Spleen (tissue), 11 donors: ENCODE measurements at regions not wholly inside any gene's neighbourhood (a gene's known extent, or its start where the extent isn't known, plus 50 kb on each side); places are given as distances from the start of the nearest gene placed in this dataset.

Experiments
- DNase-seq: peaks from one replicate; pipeline ENCODE4 v3.0.0-alpha.2; 2020
- H3K27ac ChIP-seq, 8 donors: fragments of 200-600 bp; sonication (generic) in 7 of 8; 1 replicate in 4 of 8; 2 replicates in 4 of 8; pipeline versions ENCODE4 v1.5.0 to v1.8.0; 2016 to 2021; ENCODE audit warnings: inconsistent platforms in 4 of 8, mild to moderate bottlenecking in 4 of 8, moderate library complexity in 1 of 8
- H3K27me3 ChIP-seq, 7 donors: fragments of 200-600 bp; sonication (generic) in 6 of 7; replicated peaks in 1 of 7; 1 replicate in 4 of 7; 2 replicates in 3 of 7; pipeline versions ENCODE4 v1.5.0 to v1.8.0; 2016 to 2021; ENCODE audit warnings: inconsistent platforms in 3 of 7, mild to moderate bottlenecking in 1 of 7
- H3K36me3 ChIP-seq, 6 donors: fragments of 200-600 bp; sonication (generic) in 5 of 6; 1 replicate in 4 of 6; 2 replicates in 2 of 6; pipeline versions ENCODE4 v1.5.0 to v1.8.0; 2016 to 2021; ENCODE audit warnings: inconsistent platforms in 2 of 6
- H3K4me1 ChIP-seq, 6 donors: fragments of 200-600 bp; sonication (generic) in 5 of 6; 1 replicate in 3 of 6; 2 replicates in 3 of 6; pipeline versions ENCODE4 v1.5.0 to v1.8.0; 2016 to 2021; ENCODE audit warnings: inconsistent platforms in 3 of 6
- H3K4me3 ChIP-seq, 8 donors: fragments of 200-600 bp; sonication (generic) in 7 of 8; 1 replicate in 4 of 8; 2 replicates in 4 of 8; pipeline versions ENCODE4 v1.5.0 to v1.8.0; 2016 to 2021; ENCODE audit warnings: inconsistent platforms in 4 of 8, mild to moderate bottlenecking in 4 of 8, moderate library complexity in 2 of 8
- H3K9me3 ChIP-seq, 8 donors: fragments of 200-600 bp; sonication (generic) in 7 of 8; 1 replicate in 4 of 8; 2 replicates in 4 of 8; pipeline versions ENCODE4 v1.5.0 to v1.8.0; 2016 to 2021; ENCODE audit warnings: inconsistent platforms in 4 of 8
- CTCF ChIP-seq, 11 experiments: fragments of 200-600 bp in 7 of 11; fragments of 450-650 bp in 4 of 11; sonication (generic) in 4 of 11; IDR thresholded peaks in 8 of 11; conservative IDR thresholded peaks in 3 of 11; 1 replicate in 7 of 11; 2 replicates in 4 of 11; pipeline versions ENCODE4 v1.4.0 to v1.8.0; 2016 to 2021; ENCODE audit warnings: antibody characterized with exemption in 11 of 11, inconsistent platforms in 4 of 11, mild to moderate bottlenecking in 1 of 11
- POLR2A ChIP-seq, 3 donors: fragments of 450-650 bp; IDR thresholded peaks; one replicate each; pipeline ENCODE4 v1.5.1; 2017; ENCODE audit warnings: antibody characterized with exemption in 3 of 3, mild to moderate bottlenecking in 1 of 3
- POLR2AphosphoS5 ChIP-seq, 3 donors: sonication (generic); formaldehyde crosslinking; IDR thresholded peaks; one replicate each; pipeline ENCODE4 v1.5.1; 2017; ENCODE audit warnings: antibody characterized with exemption in 3 of 3
- WGBS, 5 donors: extraction: QIAGEN DNeasy Blood & Tissue Kit in 3 of 5; methylation state at CpG; one replicate each; pipeline versions ENCODE4 v1.1.5 to v1.1.7; 2013 to 2018; 5-methylcytosine and 5-hydroxymethylcytosine counted together
- intact Hi-C: fragments of 100-400 bp; cut with DNase I; formaldehyde crosslinking; loops from one replicate; pipeline ENCODE4 v1.15.0; 2023; ENCODE audit warnings: low total_unique reads
- donor health status: healthy with polysubstance abuse.
- donor health status: DM: no; HTN: no; CAD: no; lungs with moderate emphysema.
- donor health status: DM: no; HTN: no; CAD: no.
- donor health status: Bipolar disorder and iron deficiency.
- donor health status: healthy.
- donor health status: DM: no; HTN: no; CAD: no.
- donor health status: DM: yes; HTN: yes; CAD: no.

GRCh38 chr11:87392665-87393064 is 354.9 kb downstream of the TMEM135 start:
- intact Hi-C loops = no loop called here
- no peaks in the 10 kb centered on the region for H3K4me1 ChIP-seq
- no peak overlapping the region for H3K4me3 ChIP-seq
- peaks cover 0 to 5% (median 0%) of the 10 kb centered on the region in 8 donors for H3K9me3 ChIP-seq
- no peak for DNase-seq
- no peak for TF ChIP-seq CTCF (IDR thresholded peaks at IDR 0.05 in 8 of 11, conservative IDR thresholded peaks at IDR 0.05 in 3 of 11)
- TF ChIP-seq POLR2AphosphoS5 (IDR thresholded peaks at IDR 0.05) = no peak
- no peak for TF ChIP-seq POLR2A (IDR thresholded peaks at IDR 0.05)
- H3K27ac ChIP-seq = no peak overlapping the region
- H3K36me3 ChIP-seq = no peaks in the 10 kb centered on the region
- H3K27me3 ChIP-seq = no peaks in the 10 kb centered on the region

- Histone ChIP-seq H3K27me3 (no peaks in the 10 kb centered on the region), H3K36me3 (no peaks in the 10 kb centered on the region), H3K4me3 (no peak overlapping the region), H3K27ac (no peak overlapping the region), H3K4me1 (no peaks in the 10 kb centered on the region), H3K9me3 (peaks cover 0 to 11% (median 1%) of the 10 kb centered on the region in 8 donors)
- WGBS, 5 donors = 56 to 87% (median 78%) methylated on average over 3 of the region's 3 CpGs
- no peak for DNase-seq
- intact Hi-C loops = no loop called here
- TF ChIP-seq CTCF (IDR thresholded peaks at IDR 0.05 in 8 of 11, conservative IDR thresholded peaks at IDR 0.05 in 3 of 11) = no peak
- TF ChIP-seq POLR2A (IDR thresholded peaks at IDR 0.05) = no peak
- TF ChIP-seq POLR2AphosphoS5 (IDR thresholded peaks at IDR 0.05) = no peak
Observed at GRCh38 chr11:87391496-87391895, 353.8 kb downstream of the TMEM135 start.

GRCh38 chr11:87384078-87384729 is 346.5 kb downstream of the TMEM135 start:
- H3K36me3 ChIP-seq = no peaks in the 10 kb centered on the region
- TF ChIP-seq POLR2AphosphoS5 (IDR thresholded peaks at IDR 0.05) = no peak
- TF ChIP-seq CTCF (IDR thresholded peaks at IDR 0.05 in 8 of 11, conservative IDR thresholded peaks at IDR 0.05 in 3 of 11) = no peak
- no peak for TF ChIP-seq POLR2A (IDR thresholded peaks at IDR 0.05)
- DNase-seq = no peak
- H3K4me1 ChIP-seq = no peaks in the 10 kb centered on the region
- 62 to 84% (median 73%) methylated on average over 3 to 4 of the region's 4 CpGs for WGBS, 5 donors
- intact Hi-C loops = no loop called here
- no peak overlapping the region for H3K4me3 ChIP-seq
- H3K27ac ChIP-seq = no peak overlapping the region
- H3K27me3 ChIP-seq = no peaks in the 10 kb centered on the region
- H3K9me3 ChIP-seq = peaks cover 0 to 33% (median 7%) of the 10 kb centered on the region in 8 donors

GRCh38 chr11:87374038-87374807 is 336.5 kb downstream of the TMEM135 start:
- no peak for DNase-seq
- TF ChIP-seq CTCF (IDR thresholded peaks at IDR 0.05 in 8 of 11, conservative IDR thresholded peaks at IDR 0.05 in 3 of 11) = no peak
- TF ChIP-seq POLR2A (IDR thresholded peaks at IDR 0.05) = no peak
- no peak for TF ChIP-seq POLR2AphosphoS5 (IDR thresholded peaks at IDR 0.05)

More at GRCh38 chr11:87374038-87374807, 336.5 kb downstream of the TMEM135 start:
- Histone ChIP-seq H3K4me3 (no peak overlapping the region), H3K27me3 (no peaks in the 10 kb centered on the region), H3K36me3 (no peaks in the 10 kb centered on the region), H3K9me3 (peaks cover 0 to 4% (median 0%) of the 10 kb centered on the region in 8 donors), H3K4me1 (peaks cover 0 to 8% (median 0%) of the 10 kb centered on the region in 6 donors), H3K27ac (no peak overlapping the region)
- 52 to 80% (median 71%) methylated on average over 4 of the region's 4 CpGs for WGBS, 5 donors
- intact Hi-C loops = no loop called here
